Colonic mucosa (tissue), 4 donors: ENCODE measurements at regions not wholly inside any gene's neighbourhood (a gene's known extent, or its start where the extent isn't known, plus 50 kb on each side); places are given as distances from the start of the nearest gene placed in this dataset.

Experiments used
- DNase-seq: peaks from one replicate; pipeline ENCODE4 v3.0.0-alpha.2; 2020
- H3K27ac ChIP-seq: fragments of 200-600 bp; one replicate; pipeline ENCODE4 v1.8.0; 2021
- H3K27me3 ChIP-seq: fragments of 200-600 bp; one replicate; pipeline ENCODE4 v1.8.0; 2021
- H3K36me3 ChIP-seq: fragments of 200-600 bp; one replicate; pipeline ENCODE4 v1.8.0; 2021
- H3K4me1 ChIP-seq: fragments of 200-600 bp; one replicate; pipeline ENCODE4 v1.8.0; 2021; ENCODE audit warnings: mild to moderate bottlenecking
- H3K4me3 ChIP-seq: fragments of 200-600 bp; one replicate; pipeline ENCODE4 v1.8.0; 2021
- H3K9ac ChIP-seq, 2 donors: one replicate each; pipeline ENCODE4 v1.7.0; 2013; ENCODE audit warnings: control low read depth in 2 of 2, low read depth in 2 of 2, low read length in 2 of 2
- H3K9me3 ChIP-seq: fragments of 200-600 bp; one replicate; pipeline ENCODE4 v1.8.0; 2021
- intact Hi-C: fragments of 100-400 bp; cut with DNase I; formaldehyde crosslinking; loops from one replicate; pipeline ENCODE4 v1.14.1; 2022
- TF ChIP-seq, protein P1 (sequence below): fragments of 200-600 bp; IDR thresholded peaks from one replicate; pipeline ENCODE4 v1.8.0; 2022; ENCODE audit warnings: antibody characterized with exemption, mild to moderate bottlenecking
- donor health status: healthy.
- donor health status: DM: no; HTN: no; CAD: no.
- donor health status: DM: no; HTN: no; CAD: no.

DNA sequence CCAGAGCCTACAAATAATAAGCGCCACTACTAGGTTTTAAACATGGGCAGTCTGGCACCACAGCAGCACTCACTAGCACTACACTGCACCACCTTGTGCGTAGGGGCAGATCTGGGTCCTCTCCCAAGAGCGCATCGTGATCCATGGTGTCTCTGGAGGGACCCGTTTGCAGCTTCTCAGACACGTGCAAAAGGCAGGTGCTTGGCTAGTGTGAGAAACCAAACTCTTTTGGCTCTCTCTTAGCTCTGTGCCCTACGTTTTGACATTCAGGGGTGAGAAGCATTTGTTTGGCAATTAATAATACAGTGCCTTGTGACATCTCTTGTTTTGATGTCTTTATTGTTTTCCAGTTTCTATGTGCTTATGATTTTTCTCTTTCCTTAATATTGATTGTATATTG lies 75.4 kb upstream of the EGFLAM start:
- no peak for DNase-seq
- Histone ChIP-seq H3K27me3 (no peaks in the 10 kb centered on the region), H3K9me3 (no peaks in the 10 kb centered on the region), H3K4me3 (no peak overlapping the region), H3K27ac (no peak overlapping the region), H3K4me1 (no peaks in the 10 kb centered on the region), H3K9ac (no peak overlapping the region), H3K36me3 (no peaks in the 10 kb centered on the region)
- TF ChIP-seq, protein P1, sequence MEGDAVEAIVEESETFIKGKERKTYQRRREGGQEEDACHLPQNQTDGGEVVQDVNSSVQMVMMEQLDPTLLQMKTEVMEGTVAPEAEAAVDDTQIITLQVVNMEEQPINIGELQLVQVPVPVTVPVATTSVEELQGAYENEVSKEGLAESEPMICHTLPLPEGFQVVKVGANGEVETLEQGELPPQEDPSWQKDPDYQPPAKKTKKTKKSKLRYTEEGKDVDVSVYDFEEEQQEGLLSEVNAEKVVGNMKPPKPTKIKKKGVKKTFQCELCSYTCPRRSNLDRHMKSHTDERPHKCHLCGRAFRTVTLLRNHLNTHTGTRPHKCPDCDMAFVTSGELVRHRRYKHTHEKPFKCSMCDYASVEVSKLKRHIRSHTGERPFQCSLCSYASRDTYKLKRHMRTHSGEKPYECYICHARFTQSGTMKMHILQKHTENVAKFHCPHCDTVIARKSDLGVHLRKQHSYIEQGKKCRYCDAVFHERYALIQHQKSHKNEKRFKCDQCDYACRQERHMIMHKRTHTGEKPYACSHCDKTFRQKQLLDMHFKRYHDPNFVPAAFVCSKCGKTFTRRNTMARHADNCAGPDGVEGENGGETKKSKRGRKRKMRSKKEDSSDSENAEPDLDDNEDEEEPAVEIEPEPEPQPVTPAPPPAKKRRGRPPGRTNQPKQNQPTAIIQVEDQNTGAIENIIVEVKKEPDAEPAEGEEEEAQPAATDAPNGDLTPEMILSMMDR: no peak
- intact Hi-C loops: no loop called here

- Histone ChIP-seq H3K9ac (no peak overlapping the region), H3K27me3 (no peaks in the 10 kb centered on the region), H3K4me1 (no peaks in the 10 kb centered on the region), H3K27ac (no peak overlapping the region), H3K4me3 (no peak overlapping the region), H3K36me3 (no peaks in the 10 kb centered on the region), H3K9me3 (no peaks in the 10 kb centered on the region)
- no peak for DNase-seq
- intact Hi-C loops: no loop called here
- TF ChIP-seq, protein P1: no peak
These were observed 90.3 kb upstream of the EGFLAM start for GRCh38 chr5:38168029-38168428.

GRCh38 chr5:38167562-38167996 lies 90.8 kb upstream of the EGFLAM start:
- Histone ChIP-seq H3K4me1 (no peaks in the 10 kb centered on the region), H3K9me3 (no peaks in the 10 kb centered on the region), H3K27me3 (no peaks in the 10 kb centered on the region)

DNA sequence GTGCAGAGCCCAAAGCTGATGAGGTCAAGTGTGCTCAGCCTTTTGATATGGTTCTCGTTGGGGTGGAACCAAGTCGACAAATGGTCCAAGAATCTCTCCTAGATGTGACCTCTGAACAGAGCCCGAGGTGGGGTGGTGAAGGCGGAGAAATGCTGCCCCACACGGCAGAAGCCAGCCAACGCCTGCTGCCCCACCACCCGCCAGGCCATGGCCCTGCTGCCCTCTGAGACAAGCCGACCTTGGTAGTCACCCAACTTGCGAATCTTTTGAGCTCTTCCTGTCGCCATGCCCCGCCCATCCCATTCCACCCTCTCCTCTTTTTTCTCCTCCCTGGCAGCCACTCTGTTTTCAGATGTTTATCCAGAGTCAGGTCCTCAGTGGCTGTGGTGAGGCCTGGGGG lies 91.5 kb upstream of the EGFLAM start:
- H3K9me3 ChIP-seq: no peaks in the 10 kb centered on the region
- TF ChIP-seq, protein P1: no peak
- no peaks in the 10 kb centered on the region for H3K4me1 ChIP-seq
- H3K27me3 ChIP-seq: no peaks in the 10 kb centered on the region
- no peak overlapping the region for H3K9ac ChIP-seq
- intact Hi-C loops: no loop called here
- H3K4me3 ChIP-seq: no peak overlapping the region
- DNase-seq: no peak
- no peaks in the 10 kb centered on the region for H3K36me3 ChIP-seq
- H3K27ac ChIP-seq: no peak overlapping the region

More at GRCh38 chr5:38167562-38167996, 90.8 kb upstream of the EGFLAM start:
- intact Hi-C loops: no loop called here
- no peak for DNase-seq
- no peak overlapping the region for H3K27ac ChIP-seq
- no peaks in the 10 kb centered on the region for H3K36me3 ChIP-seq
- no peak overlapping the region for H3K9ac ChIP-seq
- H3K4me3 ChIP-seq: no peak overlapping the region
- TF ChIP-seq, protein P1: no peak

GRCh38 chr5:38165435-38165834 lies 92.9 kb upstream of the EGFLAM start:
- no peak for DNase-seq

More at GRCh38 chr5:38165435-38165834, 92.9 kb upstream of the EGFLAM start:
- Histone ChIP-seq H3K27me3 (no peaks in the 10 kb centered on the region), H3K36me3 (no peaks in the 10 kb centered on the region), H3K9ac (no peak overlapping the region), H3K4me3 (no peak overlapping the region), H3K27ac (no peak overlapping the region), H3K4me1 (no peaks in the 10 kb centered on the region), H3K9me3 (no peaks in the 10 kb centered on the region)
- TF ChIP-seq, protein P1: no peak
- intact Hi-C loops: no loop called here
